Stomach smooth muscle (tissue), 2 donors: ENCODE measurements at regions not wholly inside any gene's neighbourhood (a gene's known extent, or its start where the extent isn't known, plus 50 kb on each side); places are given as distances from the start of the nearest gene placed in this dataset.

ENCODE experiments used
- H3K27ac ChIP-seq: one replicate; pipeline ENCODE4 v1.7.0; 2013; ENCODE audit warnings: mild to moderate bottlenecking, low read length, inconsistent platforms
- H3K27me3 ChIP-seq, 2 donors: one replicate each; pipeline ENCODE4 v1.7.0; 2013; ENCODE audit warnings: low read length in 2 of 2; ENCODE audit not compliant: insufficient read depth in 2 of 2, control insufficient read depth in 1 of 2
- H3K36me3 ChIP-seq, 2 donors: one replicate each; pipeline ENCODE4 v1.7.0; 2013; ENCODE audit warnings: low read length in 2 of 2; ENCODE audit not compliant: control insufficient read depth in 2 of 2, insufficient read depth in 2 of 2
- H3K4me1 ChIP-seq: one replicate; pipeline ENCODE4 v1.7.0; 2013; ENCODE audit warnings: low read length; ENCODE audit not compliant: control insufficient read depth, insufficient read depth
- H3K4me3 ChIP-seq, 2 donors: one replicate each; pipeline ENCODE4 v1.7.0; 2013; ENCODE audit warnings: low read length in 2 of 2
- H3K9ac ChIP-seq, 2 donors: one replicate each; pipeline ENCODE4 v1.7.0; 2013; ENCODE audit warnings: low read length in 2 of 2, mild to moderate bottlenecking in 1 of 2
- H3K9me3 ChIP-seq, 2 donors: one replicate each; pipeline ENCODE4 v1.7.0; 2013; ENCODE audit warnings: low read length in 2 of 2; ENCODE audit not compliant: control insufficient read depth in 2 of 2
- donor health status: healthy.
- donor health status: Pancreatic carcinoma.

GRCh38 chr20:60883496-60883895, 368.6 kb upstream of the CDH4 start:
- Histone ChIP-seq H3K36me3 (no peaks in the 10 kb centered on the region), H3K4me3 (no peak overlapping the region), H3K9me3 (no peaks in the 10 kb centered on the region), H3K27me3 (peaks cover 0 to 2% of the 10 kb centered on the region in 2 donors), H3K4me1 (no peaks in the 10 kb centered on the region), H3K27ac (no peak overlapping the region), H3K9ac (no peak overlapping the region)

- H3K9ac ChIP-seq, result no peak overlapping the region
- H3K4me3 ChIP-seq, result no peak overlapping the region
- no peaks in the 10 kb centered on the region for H3K36me3 ChIP-seq
- no peaks in the 10 kb centered on the region for H3K4me1 ChIP-seq
- H3K27ac ChIP-seq, result no peak overlapping the region
- H3K27me3 ChIP-seq, result no peaks in the 10 kb centered on the region
- no peaks in the 10 kb centered on the region for H3K9me3 ChIP-seq
Measured at GRCh38 chr20:60884277-60884676, 367.8 kb upstream of the CDH4 start.

GRCh38 chr20:60888771-60889170, 363.3 kb upstream of the CDH4 start:
- no peak overlapping the region for H3K4me3 ChIP-seq

GRCh38 chr20:60892095-60892813, 359.8 kb upstream of the CDH4 start:
- no peak overlapping the region for H3K4me3 ChIP-seq
- H3K9ac ChIP-seq, result no peak overlapping the region
- no peaks in the 10 kb centered on the region for H3K36me3 ChIP-seq
- H3K27me3 ChIP-seq, result no peaks in the 10 kb centered on the region
- H3K9me3 ChIP-seq, result peaks cover 3 to 4% of the 10 kb centered on the region in 2 donors
- no peak overlapping the region for H3K27ac ChIP-seq
- no peaks in the 10 kb centered on the region for H3K4me1 ChIP-seq

More at GRCh38 chr20:60888771-60889170, 363.3 kb upstream of the CDH4 start:
- Histone ChIP-seq H3K27me3 (no peaks in the 10 kb centered on the region), H3K9me3 (peaks cover 0 to 3% of the 10 kb centered on the region in 2 donors), H3K36me3 (no peaks in the 10 kb centered on the region), H3K4me1 (no peaks in the 10 kb centered on the region), H3K27ac (no peak overlapping the region), H3K9ac (no peak overlapping the region)

- Histone ChIP-seq H3K4me1 (no peaks in the 10 kb centered on the region), H3K36me3 (no peaks in the 10 kb centered on the region), H3K27me3 (no peaks in the 10 kb centered on the region)
Measured at GRCh38 chr20:60894091-60894490, 358.0 kb upstream of the CDH4 start.

GRCh38 chr20:60895363-60896079, 356.5 kb upstream of the CDH4 start:
- H3K27me3 ChIP-seq, result no peaks in the 10 kb centered on the region
- peaks cover under 1 to 4% of the 10 kb centered on the region in 2 donors for H3K9me3 ChIP-seq
- H3K4me1 ChIP-seq, result no peaks in the 10 kb centered on the region
- no peak overlapping the region for H3K27ac ChIP-seq
- H3K9ac ChIP-seq, result no peak overlapping the region
- H3K36me3 ChIP-seq, result no peaks in the 10 kb centered on the region
- H3K4me3 ChIP-seq, result no peak overlapping the region

More at GRCh38 chr20:60894091-60894490, 358.0 kb upstream of the CDH4 start:
- Histone ChIP-seq H3K9me3 (peaks cover 3 to 4% of the 10 kb centered on the region in 2 donors), H3K9ac (no peak overlapping the region), H3K27ac (no peak overlapping the region), H3K4me3 (no peak overlapping the region)

GRCh38 chr20:60897976-60898375, 354.1 kb upstream of the CDH4 start:
- Histone ChIP-seq H3K27ac (no peak overlapping the region), H3K4me3 (no peak overlapping the region), H3K36me3 (no peaks in the 10 kb centered on the region), H3K9me3 (peaks cover 9 to 12% of the 10 kb centered on the region in 2 donors), H3K27me3 (no peaks in the 10 kb centered on the region), H3K4me1 (no peaks in the 10 kb centered on the region), H3K9ac (no peak overlapping the region)

GRCh38 chr20:60899320-60899719, 352.7 kb upstream of the CDH4 start:
- no peaks in the 10 kb centered on the region for H3K36me3 ChIP-seq
- no peaks in the 10 kb centered on the region for H3K27me3 ChIP-seq
- peaks cover 12 to 14% of the 10 kb centered on the region in 2 donors for H3K9me3 ChIP-seq
- no peaks in the 10 kb centered on the region for H3K4me1 ChIP-seq
- H3K27ac ChIP-seq, result no peak overlapping the region
- H3K4me3 ChIP-seq, result no peak overlapping the region
- H3K9ac ChIP-seq, result no peak overlapping the region

- Histone ChIP-seq H3K27ac (no peak overlapping the region), H3K36me3 (no peaks in the 10 kb centered on the region), H3K4me3 (no peak overlapping the region), H3K9me3 (peaks cover 9 to 14% of the 10 kb centered on the region in 2 donors), H3K9ac (no peak overlapping the region), H3K27me3 (no peaks in the 10 kb centered on the region), H3K4me1 (no peaks in the 10 kb centered on the region)
Measured at GRCh38 chr20:60900618-60901017, 351.4 kb upstream of the CDH4 start.

GRCh38 chr20:60901831-60902230, 350.2 kb upstream of the CDH4 start:
- Histone ChIP-seq H3K36me3 (no peaks in the 10 kb centered on the region), H3K9ac (no peak overlapping the region), H3K27ac (no peak overlapping the region), H3K27me3 (no peaks in the 10 kb centered on the region), H3K4me3 (no peak overlapping the region), H3K9me3 (peaks cover 7 to 14% of the 10 kb centered on the region in 2 donors), H3K4me1 (no peaks in the 10 kb centered on the region)
